Stimulated activated CD8-positive, alpha-beta memory T cell treated with anti-CD3 and anti-CD28 coated beads, Interleukin-4, amount 100 ng/mL, for 1 hour (primary cell): ENCODE measurements at regions not wholly inside any gene's neighbourhood (a gene's known extent, or its start where the extent isn't known, plus 50 kb on each side); places are given as distances from the start of the nearest gene placed in this dataset.
"Not testable (repeated sequence)": the region's sequence is repeated elsewhere in the genome, so short reads cannot be mapped to it uniquely, and the experiment has no call there.

ENCODE experiments used
- DNase-seq, 2 donors: peaks; one replicate each; pipeline ENCODE4 v3.0.0-alpha.2; 2020; ENCODE audit warnings: low read depth in 2 of 2, low spot score in 1 of 2

DNA sequence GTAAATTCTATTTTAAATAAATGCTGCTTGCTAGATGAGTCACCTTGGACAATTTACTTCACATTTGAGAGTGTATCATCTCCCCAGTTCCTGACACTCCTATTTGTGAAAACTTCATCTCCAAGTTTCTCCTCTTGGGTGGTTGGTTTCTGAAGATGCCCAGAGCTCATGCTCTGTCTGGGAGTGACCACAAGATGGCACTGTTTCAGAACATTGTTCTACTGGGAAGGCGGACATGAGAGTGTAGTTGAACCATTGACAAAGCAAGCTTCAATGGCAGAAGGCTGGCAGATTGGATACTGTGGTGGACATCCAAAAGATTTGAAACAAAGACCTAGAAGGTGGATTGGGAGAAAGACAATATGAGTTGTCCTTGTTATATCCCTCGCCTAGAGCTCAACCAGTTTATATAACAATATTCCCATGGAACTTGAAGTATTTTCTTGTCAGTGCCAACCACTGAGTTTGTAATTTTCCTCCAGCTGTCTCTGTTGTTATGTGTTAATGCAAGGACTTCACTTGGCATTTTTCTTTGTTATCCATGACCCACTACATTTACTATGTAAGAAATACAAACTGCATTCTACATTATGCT lies 234.3 kb upstream of the ANKH start:
- no peak for DNase-seq

DNA sequence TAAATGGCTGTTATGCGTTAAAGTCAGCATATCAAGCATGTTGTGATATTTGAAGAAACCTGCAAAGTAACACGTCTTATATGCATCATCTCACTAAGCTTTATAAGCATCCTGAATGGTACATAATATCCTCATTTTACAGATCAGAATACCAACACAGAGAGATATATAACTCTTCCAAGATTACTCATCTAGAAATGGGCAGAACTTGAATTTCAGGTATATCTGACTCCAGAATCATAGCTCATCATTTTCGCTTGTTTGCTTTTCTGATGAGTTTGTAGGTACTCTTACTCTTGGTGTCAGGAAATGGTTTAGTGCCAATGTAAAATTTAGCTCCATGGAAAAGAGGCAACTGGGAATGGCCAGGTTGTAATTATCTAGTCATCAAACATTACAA lies 232.3 kb upstream of the ANKH start:
- no peak for DNase-seq

GRCh38 chr5:15103130-15103529 lies 231.6 kb upstream of the ANKH start:
- no peak for DNase-seq

- no peak for DNase-seq
These were observed 226.0 kb upstream of the ANKH start for GRCh38 chr5:15097552-15097951.

DNA sequence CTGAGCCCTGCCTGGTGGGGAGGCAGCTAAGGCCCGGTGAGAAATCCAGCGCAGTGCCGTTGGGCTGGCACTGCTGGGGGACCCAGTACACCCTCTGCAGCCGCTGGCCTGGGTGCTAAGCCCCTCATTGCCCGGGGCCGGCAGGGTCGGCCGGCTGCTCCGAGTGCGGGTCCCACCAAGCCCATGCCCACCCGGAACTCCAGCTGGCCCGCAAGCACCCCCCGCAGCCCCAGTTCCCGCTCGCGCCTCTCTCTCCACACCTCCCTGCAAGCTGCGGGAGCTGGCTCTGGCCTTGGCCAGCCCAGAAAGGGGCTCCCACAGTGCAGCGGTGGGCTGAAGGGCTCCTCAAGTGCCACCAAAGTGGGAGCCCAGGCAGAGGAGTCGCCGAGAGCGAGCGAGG lies 225.1 kb upstream of the ANKH start:
- DNase-seq = not testable (repeated sequence)

- DNase-seq = no peak
These were observed 221.2 kb upstream of the ANKH start for GRCh38 chr5:15092801-15093200.

DNA sequence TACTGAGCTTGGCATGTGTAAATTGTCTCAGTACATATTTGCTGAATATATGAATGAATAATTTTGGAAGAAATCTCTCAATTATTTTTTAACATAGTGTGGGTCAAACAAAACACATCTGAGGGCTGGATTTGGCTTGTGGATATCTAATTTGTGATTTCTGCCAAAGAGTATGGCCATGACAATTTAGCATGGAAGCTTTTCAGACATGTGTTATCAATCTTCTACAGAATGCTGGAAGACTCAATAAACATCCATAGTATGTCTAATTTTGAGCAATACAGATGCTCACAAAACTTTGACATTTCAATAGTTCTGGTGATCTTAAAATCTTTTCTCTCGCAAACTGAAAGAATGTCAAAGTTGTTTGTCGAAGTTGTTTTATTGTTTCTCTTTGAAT lies 214.1 kb upstream of the ANKH start:
- no peak for DNase-seq

- no peak for DNase-seq
These were observed 210.5 kb upstream of the ANKH start for GRCh38 chr5:15082096-15082495.

- DNase-seq = no peak
These were observed 208.6 kb upstream of the ANKH start for GRCh38 chr5:15080219-15080618.

- DNase-seq = no peak
These were observed 208.0 kb upstream of the ANKH start for GRCh38 chr5:15079566-15079965.

DNA sequence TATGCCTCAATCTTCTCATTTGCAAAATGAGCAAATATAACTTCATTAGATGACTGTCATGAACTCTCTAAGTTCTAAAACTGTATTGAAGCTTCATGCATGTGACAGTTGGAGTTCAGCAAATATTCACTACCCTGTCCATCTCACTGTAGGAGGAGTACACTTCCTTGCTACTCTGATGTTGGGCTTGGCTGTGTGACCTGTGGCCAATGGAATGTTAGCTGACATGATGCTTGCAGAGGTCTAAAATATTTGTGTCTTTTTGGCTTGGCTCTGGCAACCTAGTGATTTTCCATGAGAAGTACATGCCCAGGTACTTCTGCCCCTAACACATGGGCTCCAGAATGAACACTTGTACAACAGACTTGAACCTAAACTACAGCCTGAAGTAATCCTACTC lies 203.1 kb upstream of the ANKH start:
- no peak for DNase-seq

- DNase-seq = no peak
These were observed 201.9 kb upstream of the ANKH start for GRCh38 chr5:15073453-15073852.

DNA sequence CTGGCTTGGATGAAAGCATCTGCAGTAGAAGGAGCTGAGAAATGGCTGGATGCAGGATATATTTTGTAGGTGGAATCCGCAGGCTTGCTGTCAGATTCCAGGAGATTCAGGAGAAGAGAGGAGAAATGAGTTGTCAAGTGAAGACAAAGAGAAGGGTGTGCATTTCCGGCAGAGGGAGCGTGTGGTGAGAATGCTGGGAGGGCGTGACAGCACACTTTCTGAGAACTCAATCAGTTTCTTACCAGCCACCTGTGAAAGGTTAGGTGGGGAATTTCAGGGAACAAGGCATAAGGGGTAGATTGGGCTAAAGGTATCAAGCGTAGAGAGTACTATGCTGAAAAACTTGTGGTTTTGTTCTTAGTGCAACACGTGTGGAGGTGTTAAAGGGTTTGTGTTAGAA lies 199.3 kb upstream of the ANKH start:
- no peak for DNase-seq

DNA sequence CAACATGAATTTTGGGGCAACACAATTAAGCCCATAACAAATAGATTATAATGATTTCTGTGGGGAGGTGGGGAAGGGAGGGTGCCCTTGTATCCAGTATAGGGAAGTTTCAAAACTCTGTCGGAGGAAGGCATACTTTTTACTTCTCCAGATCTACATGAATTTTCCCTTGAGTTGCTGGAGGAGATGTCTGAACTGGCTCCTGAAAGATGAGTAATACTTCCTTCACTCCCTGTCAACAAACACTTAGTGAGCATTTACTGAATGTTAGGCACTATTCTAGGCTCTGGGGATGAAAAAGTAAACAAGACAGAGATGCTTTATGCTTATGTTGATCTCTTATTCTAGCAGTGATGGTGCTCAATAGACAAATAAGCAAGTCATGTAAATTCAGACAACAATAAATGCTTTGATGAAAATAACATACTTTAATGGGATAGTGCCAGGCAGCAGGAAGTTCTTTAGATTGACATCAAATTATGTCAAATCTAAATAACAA lies 197.9 kb upstream of the ANKH start:
- DNase-seq = no peak

GRCh38 chr5:15065091-15065490 lies 193.5 kb upstream of the ANKH start:
- DNase-seq = no peak

DNA sequence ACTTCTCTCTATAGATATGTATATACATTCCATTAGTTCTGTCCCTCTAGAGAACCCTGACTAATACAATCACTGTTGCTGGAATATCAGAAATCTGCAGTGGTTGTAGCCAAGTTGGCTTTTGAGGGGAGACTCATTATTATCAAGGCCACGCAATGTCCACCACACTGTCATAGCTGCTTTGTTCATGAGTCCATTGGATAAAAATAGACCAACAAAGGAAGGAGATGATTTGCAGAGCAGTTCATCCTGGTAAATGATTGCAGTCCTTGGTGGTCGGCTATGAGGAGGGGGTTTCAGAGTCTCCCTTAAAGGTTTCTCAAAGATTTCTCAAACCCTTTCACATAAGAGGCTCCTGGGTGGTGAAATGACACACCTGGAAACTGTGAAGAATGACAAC lies 192.8 kb upstream of the ANKH start:
- DNase-seq = no peak

DNA sequence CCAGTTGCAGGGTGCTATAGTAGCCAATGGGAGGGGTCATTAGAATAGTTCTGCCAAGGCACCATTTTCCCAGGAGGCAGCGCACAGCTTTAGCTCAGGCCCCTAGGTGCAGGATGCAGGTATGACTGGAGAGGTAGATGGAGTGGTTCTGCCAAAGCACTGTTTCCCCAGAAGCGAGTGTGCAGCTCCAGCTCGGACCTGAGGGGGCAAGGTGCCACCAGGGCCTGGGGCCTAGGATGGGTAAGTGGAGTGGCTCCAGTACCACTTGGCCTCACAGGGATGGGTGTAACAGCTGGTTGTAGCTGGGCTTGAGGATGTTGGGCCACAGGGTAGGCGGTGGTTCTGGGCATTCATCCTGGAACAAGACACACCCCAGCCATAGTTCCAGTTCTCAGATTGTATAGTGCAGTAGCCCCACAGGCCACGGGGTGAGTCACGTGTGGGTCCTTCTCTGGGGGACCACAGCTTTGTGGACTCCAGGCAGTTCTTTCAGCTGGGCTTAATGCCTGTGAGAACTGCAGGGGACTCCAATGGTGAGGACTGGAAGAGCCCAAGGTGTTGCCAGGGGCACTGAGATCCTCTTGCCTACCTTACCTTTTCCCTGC lies 185.5 kb upstream of the ANKH start:
- no peak for DNase-seq

GRCh38 chr5:15044521-15044920 lies 172.9 kb upstream of the ANKH start:
- DNase-seq = no peak

DNA sequence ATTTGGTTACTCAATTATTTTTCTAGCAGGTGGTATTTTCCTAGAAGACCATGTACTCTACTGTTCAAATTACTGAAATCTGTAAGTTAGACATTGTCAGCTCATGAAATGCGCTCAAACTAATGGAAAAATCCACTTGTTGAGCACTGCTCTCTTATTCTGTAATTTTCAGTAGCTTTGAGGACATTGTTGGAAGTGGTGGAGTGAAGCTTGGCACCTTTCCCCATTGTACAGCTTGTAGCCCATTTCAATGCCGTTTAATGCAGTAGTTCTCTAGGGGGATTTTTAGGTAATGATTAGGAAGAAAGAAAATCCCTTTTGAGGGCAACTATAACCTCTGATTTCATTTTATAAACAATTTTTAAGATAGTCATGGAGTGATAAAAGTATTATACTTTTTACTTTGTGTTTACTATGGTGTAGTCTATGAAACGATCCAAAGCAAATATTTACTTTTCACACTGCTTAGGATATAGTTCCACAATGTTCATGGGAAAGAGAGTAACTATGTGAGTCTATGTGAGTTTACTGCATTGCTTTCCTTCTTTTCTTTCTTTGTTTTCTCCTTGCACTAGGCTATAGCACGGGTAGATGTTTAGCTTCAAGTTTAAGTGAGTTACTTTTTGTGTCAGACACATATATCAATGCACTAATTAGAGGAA lies 165.8 kb upstream of the ANKH start:
- DNase-seq = no peak

- no peak for DNase-seq
These were observed 162.8 kb upstream of the ANKH start for GRCh38 chr5:15034379-15034778.

DNA sequence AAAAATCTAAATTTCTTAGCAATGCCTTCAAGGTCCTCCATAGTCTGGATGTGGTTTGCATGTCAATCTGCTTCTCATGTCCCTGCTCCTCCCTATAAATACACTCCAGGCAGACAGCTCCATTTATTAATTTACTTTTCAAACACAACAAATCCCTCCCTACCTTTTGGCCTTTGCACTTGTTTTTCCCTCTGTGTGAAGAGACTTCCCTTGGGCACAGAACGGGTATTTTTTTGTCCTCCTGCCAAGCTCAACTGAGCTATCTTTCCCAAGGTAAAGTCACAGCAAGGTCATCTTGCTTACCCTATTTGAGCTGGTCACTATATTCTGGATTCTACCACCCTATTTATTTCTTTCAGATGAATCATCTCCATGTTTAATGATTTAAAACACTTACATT lies 159.6 kb upstream of the ANKH start:
- DNase-seq = no peak

- no peak for DNase-seq
These were observed 156.2 kb upstream of the ANKH start for GRCh38 chr5:15027764-15028163.

DNA sequence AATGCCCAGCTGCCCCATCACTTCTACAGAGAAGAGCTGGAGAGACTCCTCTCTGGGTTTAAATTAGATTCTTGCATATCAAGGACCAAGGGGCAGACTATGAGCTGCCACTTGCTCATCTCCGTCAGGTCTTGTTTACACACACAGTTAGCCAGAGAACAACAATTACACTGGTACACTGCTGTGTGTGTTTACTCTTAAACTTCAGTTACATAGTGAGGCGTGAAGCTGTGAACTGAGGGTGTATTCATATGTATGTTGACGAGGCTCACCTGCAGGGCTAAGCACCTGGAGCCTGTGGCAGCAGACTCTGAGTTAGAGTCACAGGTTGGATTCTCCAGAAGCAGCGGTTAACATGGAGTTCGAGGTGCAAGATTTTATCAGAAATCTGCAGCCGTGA lies 155.4 kb upstream of the ANKH start:
- DNase-seq = no peak
